ENCODE measurements at regions not wholly inside any gene's neighbourhood (a gene's known extent, or its start where the extent isn't known, plus 50 kb on each side); places are given as distances from the start of the nearest gene placed in this dataset.
A peak's percentile ranks its signal among the peaks of the same experiment; 100 is the strongest.

DNA sequence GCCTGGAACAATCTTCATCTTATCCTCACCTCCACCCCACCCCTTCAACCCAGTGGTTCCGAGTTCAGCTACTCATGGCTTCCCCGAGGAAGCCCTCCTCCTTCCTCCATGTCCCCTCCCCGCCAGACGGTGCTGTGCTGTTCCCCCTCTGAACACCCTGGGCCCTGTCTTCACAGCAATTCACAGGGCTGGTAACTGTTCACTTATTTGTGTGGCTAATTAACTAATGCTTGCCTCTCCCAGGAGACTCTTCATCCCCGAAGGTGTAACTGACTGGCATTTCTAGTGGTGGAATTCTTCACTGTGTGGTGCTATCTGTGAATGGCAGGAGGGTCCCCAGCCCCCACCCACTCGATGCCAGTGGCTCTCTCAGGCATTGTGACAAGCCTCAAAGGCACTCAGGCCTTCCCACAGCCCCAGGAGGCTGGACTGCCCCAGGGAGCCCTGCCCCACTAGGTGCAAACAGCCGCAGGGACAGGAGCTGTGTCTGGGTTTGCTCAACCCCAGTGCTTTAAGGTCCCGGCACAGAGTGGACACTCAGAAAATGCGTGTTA lies 133.7 kb upstream of the ID2 start:
- TF ChIP-seq POLR2A (IDR thresholded peaks at IDR 0.05) (no peak), POLR2AphosphoS5 (IDR thresholded peaks at IDR 0.05) (no peak), EP300 (IDR thresholded peaks at IDR 0.05) (no peak)
- TF ChIP-seq, protein P1, sequence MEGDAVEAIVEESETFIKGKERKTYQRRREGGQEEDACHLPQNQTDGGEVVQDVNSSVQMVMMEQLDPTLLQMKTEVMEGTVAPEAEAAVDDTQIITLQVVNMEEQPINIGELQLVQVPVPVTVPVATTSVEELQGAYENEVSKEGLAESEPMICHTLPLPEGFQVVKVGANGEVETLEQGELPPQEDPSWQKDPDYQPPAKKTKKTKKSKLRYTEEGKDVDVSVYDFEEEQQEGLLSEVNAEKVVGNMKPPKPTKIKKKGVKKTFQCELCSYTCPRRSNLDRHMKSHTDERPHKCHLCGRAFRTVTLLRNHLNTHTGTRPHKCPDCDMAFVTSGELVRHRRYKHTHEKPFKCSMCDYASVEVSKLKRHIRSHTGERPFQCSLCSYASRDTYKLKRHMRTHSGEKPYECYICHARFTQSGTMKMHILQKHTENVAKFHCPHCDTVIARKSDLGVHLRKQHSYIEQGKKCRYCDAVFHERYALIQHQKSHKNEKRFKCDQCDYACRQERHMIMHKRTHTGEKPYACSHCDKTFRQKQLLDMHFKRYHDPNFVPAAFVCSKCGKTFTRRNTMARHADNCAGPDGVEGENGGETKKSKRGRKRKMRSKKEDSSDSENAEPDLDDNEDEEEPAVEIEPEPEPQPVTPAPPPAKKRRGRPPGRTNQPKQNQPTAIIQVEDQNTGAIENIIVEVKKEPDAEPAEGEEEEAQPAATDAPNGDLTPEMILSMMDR (IDR thresholded peaks at IDR 0.05), result no peak
- 92 to 93% methylated on average over 9 of the region's 9 CpGs for WGBS, 2 donors
- intact Hi-C loops (cut with DNase I), result no loop called here
- Histone ChIP-seq H3K27ac (no peak overlapping the region), H3K36me3 (no peaks in the 10 kb centered on the region), H3K9me3 (no peaks in the 10 kb centered on the region), H3K27me3 (no peaks in the 10 kb centered on the region), H3K4me3 (no peak overlapping the region), H3K4me1 (peaks cover 0 to 15% (median 4%) of the 10 kb centered on the region in 4 donors)
- DNase-seq, result no peak

DNA sequence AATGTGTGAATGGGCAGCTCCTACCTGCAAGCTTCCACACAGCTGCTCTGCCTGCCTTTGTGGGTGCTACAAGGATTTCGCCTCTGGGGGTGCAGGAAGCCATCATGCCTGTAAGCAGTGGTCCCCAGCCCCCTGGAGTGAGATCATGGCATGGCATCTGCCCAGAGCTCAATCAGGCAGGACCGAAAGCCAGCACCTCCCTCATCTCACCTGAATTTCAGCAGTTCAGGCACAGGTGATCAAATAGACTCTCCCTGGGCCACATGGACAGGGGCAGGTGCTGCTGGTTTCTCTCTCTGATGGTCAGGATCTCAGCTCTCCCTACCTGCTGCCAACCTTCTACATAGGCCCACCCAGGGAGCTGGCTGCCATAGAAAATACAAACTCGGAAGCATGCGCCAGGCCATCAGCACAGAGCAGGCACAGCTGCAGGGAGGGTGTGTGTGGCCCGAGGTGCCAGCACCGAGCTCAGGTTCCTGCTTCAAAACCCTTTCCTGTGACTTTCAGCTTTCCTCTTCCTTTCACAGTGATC lies 133.2 kb upstream of the ID2 start:
- Histone ChIP-seq H3K27ac (no peak overlapping the region), H3K27me3 (no peaks in the 10 kb centered on the region), H3K9me3 (no peaks in the 10 kb centered on the region), H3K36me3 (no peaks in the 10 kb centered on the region), H3K4me3 (no peak overlapping the region), H3K4me1 (peaks cover 0 to 15% (median 4%) of the 10 kb centered on the region in 4 donors)
- 92 to 93% methylated on average over 6 of the region's 6 CpGs for WGBS, 2 donors
- TF ChIP-seq EP300 (IDR thresholded peaks at IDR 0.05) (no peak), POLR2A (IDR thresholded peaks at IDR 0.05) (no peak), POLR2AphosphoS5 (IDR thresholded peaks at IDR 0.05) (no peak)
- TF ChIP-seq, protein P1 (IDR thresholded peaks at IDR 0.05), result no peak
- intact Hi-C loops (cut with DNase I), result no loop called here
- DNase-seq, result peak; percentile 55

DNA sequence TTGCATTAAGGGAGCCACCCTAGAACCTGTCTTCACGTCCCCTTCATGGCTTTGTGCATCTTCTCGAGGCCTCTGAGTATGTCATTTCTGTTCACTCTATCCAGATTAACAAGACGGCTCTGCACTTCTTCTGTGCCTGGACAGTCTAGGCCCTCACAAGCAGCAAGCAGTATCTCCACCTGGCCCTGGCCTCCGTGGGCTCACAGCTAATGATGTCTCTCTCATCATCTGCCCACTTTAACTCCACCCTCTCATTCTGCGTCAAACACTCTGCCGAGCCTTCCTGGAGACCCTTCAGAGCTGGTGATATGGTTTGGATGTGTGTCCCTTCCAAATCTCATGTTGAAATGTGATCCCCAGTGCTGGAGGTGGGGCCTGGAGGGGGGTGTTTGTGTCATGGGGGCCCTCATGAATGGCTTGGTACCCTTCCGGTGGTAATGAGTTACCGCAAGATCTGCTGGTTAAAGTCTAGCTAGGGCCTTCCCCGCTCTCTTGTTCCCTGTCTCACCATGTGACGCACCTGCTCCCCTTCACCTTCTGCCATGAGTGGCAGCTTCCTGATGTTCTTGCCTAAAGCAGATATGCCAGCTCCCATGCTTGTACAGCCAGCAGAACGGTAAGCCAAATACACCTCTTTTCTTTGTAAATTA lies 132.5 kb upstream of the ID2 start:
- H3K4me1 ChIP-seq, result peaks cover 0 to 11% (median 2%) of the 10 kb centered on the region in 4 donors
- intact Hi-C loops (cut with DNase I), result no loop called here
- DNase-seq, result peak; percentile 46
- no peak overlapping the region for H3K27ac ChIP-seq
- no peak overlapping the region for H3K4me3 ChIP-seq
- no peaks in the 10 kb centered on the region for H3K9me3 ChIP-seq
- 92 to 96% methylated on average over 11 of the region's 11 CpGs for WGBS, 2 donors
- H3K27me3 ChIP-seq, result no peaks in the 10 kb centered on the region
- TF ChIP-seq EP300 (IDR thresholded peaks at IDR 0.05) (no peak), POLR2AphosphoS5 (IDR thresholded peaks at IDR 0.05) (no peak)
- H3K36me3 ChIP-seq, result no peaks in the 10 kb centered on the region

DNA sequence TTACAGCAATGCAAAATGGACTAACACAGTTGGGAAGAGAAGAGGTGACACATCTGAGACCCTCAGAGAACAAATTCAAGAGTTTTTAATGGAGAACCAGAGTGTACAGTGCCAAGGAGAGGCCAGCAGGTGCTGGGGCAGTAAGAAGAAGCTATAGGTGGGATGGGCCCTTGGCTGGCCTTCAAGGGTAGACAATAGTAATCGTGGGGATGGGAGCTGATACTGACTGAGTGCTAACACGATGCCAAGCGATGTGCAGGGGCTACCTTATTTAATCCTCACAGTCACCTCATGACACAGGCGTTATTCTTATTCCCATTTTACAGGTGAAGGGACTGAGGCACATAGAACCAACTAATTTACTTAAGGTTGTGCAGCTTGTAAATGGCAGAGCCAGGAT lies 131.9 kb upstream of the ID2 start:
- WGBS, 2 donors, result 95 to 97% methylated on average over 4 of the region's 4 CpGs
- H3K36me3 ChIP-seq, result no peaks in the 10 kb centered on the region
- peaks cover 0 to 7% (median 0%) of the 10 kb centered on the region in 4 donors for H3K4me1 ChIP-seq
- H3K27me3 ChIP-seq, result no peaks in the 10 kb centered on the region
- no peak for DNase-seq
- TF ChIP-seq POLR2AphosphoS5 (IDR thresholded peaks at IDR 0.05) (no peak), POLR2A (IDR thresholded peaks at IDR 0.05) (no peak), EP300 (IDR thresholded peaks at IDR 0.05) (no peak)
- TF ChIP-seq, protein P1 (IDR thresholded peaks at IDR 0.05), result no peak
- intact Hi-C loops (cut with DNase I), result no loop called here
- H3K9me3 ChIP-seq, result no peaks in the 10 kb centered on the region
- no peak overlapping the region for H3K27ac ChIP-seq
- H3K4me3 ChIP-seq, result no peak overlapping the region

DNA sequence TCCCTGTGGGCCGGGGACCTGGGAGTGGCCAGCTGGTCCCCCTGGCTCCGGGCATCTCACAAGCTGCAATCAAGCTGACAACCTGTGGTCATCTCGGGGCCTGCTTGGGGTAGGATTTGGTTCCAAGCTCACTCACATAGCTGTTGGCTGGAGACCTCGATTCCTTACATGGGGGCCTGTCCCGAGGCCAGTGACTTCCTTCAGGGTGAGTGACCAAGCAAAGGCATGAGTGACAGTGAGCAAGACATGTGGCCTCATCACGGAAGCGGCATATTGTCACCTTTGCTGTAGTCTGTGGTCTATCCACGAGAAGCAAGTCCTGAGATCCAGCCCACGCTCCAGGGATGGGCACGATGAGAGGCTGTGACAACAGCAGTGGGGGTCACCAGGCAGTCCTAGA lies 131.4 kb upstream of the ID2 start:
- 92 to 97% methylated on average over 10 of the region's 10 CpGs for WGBS, 2 donors
- no peak overlapping the region for H3K4me3 ChIP-seq
- no peak overlapping the region for H3K27ac ChIP-seq
- no peaks in the 10 kb centered on the region for H3K36me3 ChIP-seq
- no peaks in the 10 kb centered on the region for H3K27me3 ChIP-seq
- TF ChIP-seq, protein P1 (IDR thresholded peaks at IDR 0.05), result no peak
- TF ChIP-seq POLR2AphosphoS5 (IDR thresholded peaks at IDR 0.05) (no peak), EP300 (IDR thresholded peaks at IDR 0.05) (no peak), POLR2A (IDR thresholded peaks at IDR 0.05) (no peak)
- no peaks in the 10 kb centered on the region for H3K9me3 ChIP-seq
- intact Hi-C loops (cut with DNase I), result no loop called here
- DNase-seq, result peak; percentile 47
- peaks cover 0 to 2% (median 0%) of the 10 kb centered on the region in 4 donors for H3K4me1 ChIP-seq
